HEK293 (cell line): ENCODE measurements at regions not wholly inside any gene's neighbourhood (a gene's known extent, or its start where the extent isn't known, plus 50 kb on each side); places are given as distances from the start of the nearest gene placed in this dataset.
A peak's percentile ranks its signal among the peaks of the same experiment; 100 is the strongest.

ENCODE experiments used
- CTCF ChIA-PET: fragments of 350-600 bp; formaldehyde crosslinking; extraction: SDS; loops from one replicate; lab custom pipeline; 2021; ENCODE audit warnings: antibody characterized with exemption; lab: Yijun Ruan, JAX
- POLR2A ChIA-PET: fragments of 300-600 bp; formaldehyde crosslinking; extraction: SDS; loops from one replicate; lab custom pipeline; 2020; ENCODE audit warnings: antibody characterized with exemption, inconsistent platforms; lab: Yijun Ruan, JAX
- H3K27ac ChIP-seq: fragments of 200-500 bp; sonication (Bioruptor generic); 2 replicates; pipeline ENCODE4 v1.5.1; 2014; ENCODE audit warnings: low read depth, low read length, control low read depth, inconsistent platforms; ENCODE audit errors: extremely low read depth
- H3K36me3 ChIP-seq, 2 experiments: fragments of 200-500 bp in 1 of 2; sonication (Bioruptor generic) in 1 of 2; 1 replicate in 1 of 2; 2 replicates in 1 of 2; pipeline ENCODE4 v1.5.1; 2014 to 2017; ENCODE audit warnings: inconsistent platforms in 2 of 2, low read length in 2 of 2; ENCODE audit not compliant: control insufficient read depth in 2 of 2, insufficient read depth in 1 of 2
- H3K4me1 ChIP-seq: fragments of 200-500 bp; sonication (Bioruptor generic); 2 replicates; pipeline ENCODE4 v1.5.1; 2014; ENCODE audit warnings: mild to moderate bottlenecking, low read length, inconsistent platforms; ENCODE audit not compliant: control insufficient read depth, insufficient read depth
- H3K4me3 ChIP-seq: 2 replicates; pipeline ENCODE4 v1.5.1; 2011; ENCODE audit warnings: low read depth, mild to moderate bottlenecking, control low read depth, low read length, moderate library complexity
- H3K9me3 ChIP-seq: fragments of 200-500 bp; sonication (Bioruptor generic); 2 replicates; pipeline ENCODE4 v1.5.1; 2014; ENCODE audit warnings: low read depth, low read length, inconsistent platforms; ENCODE audit not compliant: control insufficient read depth, insufficient read depth
- HOXC10 ChIP-seq: sonication (generic); formaldehyde crosslinking; IDR thresholded peaks from 2 replicates; pipeline ENCODE4 v1.8.1; 2023; ENCODE audit warnings: mild to moderate bottlenecking, missing genetic modification reagents
- IKZF3 ChIP-seq: fragments of 450-650 bp; IDR thresholded peaks from 2 replicates; pipeline ENCODE4 v1.5.0; 2018; ENCODE audit warnings: missing biosample characterization, mild to moderate bottlenecking, missing genetic modification characterization, moderate library complexity
- MEIS1 ChIP-seq: sonication (generic); formaldehyde crosslinking; IDR thresholded peaks from 2 replicates; pipeline ENCODE4 v1.8.1; 2022; ENCODE audit warnings: missing genetic modification reagents, mild to moderate bottlenecking, borderline replicate concordance
- MYNN ChIP-seq: fragments of 450-650 bp; formaldehyde crosslinking; IDR thresholded peaks from 2 replicates; pipeline ENCODE4 v1.5.1; 2016; ENCODE audit warnings: missing biosample characterization, missing genetic modification characterization, borderline replicate concordance
- TCF7L2 ChIP-seq: IDR thresholded peaks from 2 replicates; pipeline ENCODE4 v1.6.1; 2011; ENCODE audit warnings: low read depth, mild to moderate bottlenecking, inconsistent platforms, low read length, moderate library complexity, borderline replicate concordance
- TRIM28 ChIP-seq: IDR thresholded peaks from 2 replicates; pipeline ENCODE4 v1.6.1; 2011; ENCODE audit warnings: low read length, control low read depth, borderline replicate concordance
- ZBTB17 ChIP-seq: fragments of 450-650 bp; formaldehyde crosslinking; IDR thresholded peaks from 2 replicates; pipeline ENCODE4 v1.5.1; 2016; ENCODE audit warnings: missing biosample characterization, missing genetic modification characterization
- ZEB2 ChIP-seq: fragments of 450-650 bp; formaldehyde crosslinking; IDR thresholded peaks from 2 replicates; pipeline ENCODE4 v1.5.1; 2016; ENCODE audit warnings: missing biosample characterization, missing genetic modification characterization
- ZNF223 ChIP-seq: fragments of 450-650 bp; formaldehyde crosslinking; IDR thresholded peaks from 2 replicates; pipeline ENCODE4 v1.5.1; 2016; ENCODE audit warnings: missing biosample characterization, missing genetic modification characterization
- ZNF394 ChIP-seq: fragments of 450-650 bp; formaldehyde crosslinking; IDR thresholded peaks from 2 replicates; pipeline ENCODE4 v1.5.1; 2016; ENCODE audit warnings: missing biosample characterization, missing genetic modification characterization, mild to moderate bottlenecking, moderate library complexity, borderline replicate concordance
- ZNF571 ChIP-seq: fragments of 450-650 bp; formaldehyde crosslinking; IDR thresholded peaks from 2 replicates; pipeline ENCODE4 v1.5.0; 2017; ENCODE audit warnings: missing biosample characterization, missing genetic modification characterization
- ZNF585B ChIP-seq: fragments of 450-650 bp; formaldehyde crosslinking; IDR thresholded peaks from 2 replicates; pipeline ENCODE4 v1.5.1; 2016; ENCODE audit warnings: missing biosample characterization, missing genetic modification characterization
- ZNF610 ChIP-seq: fragments of 450-650 bp; formaldehyde crosslinking; IDR thresholded peaks from 2 replicates; pipeline ENCODE4 v1.5.1; 2016; ENCODE audit warnings: missing biosample characterization, missing genetic modification characterization, borderline replicate concordance
- ZNF626 ChIP-seq: fragments of 450-650 bp; sonication (Bioruptor Pico); formaldehyde crosslinking; IDR thresholded peaks from 2 replicates; pipeline ENCODE4 v1.5.1; 2018; ENCODE audit warnings: missing biosample characterization, missing genetic modification characterization, inconsistent platforms
- ZNF692 ChIP-seq: fragments of 450-650 bp; formaldehyde crosslinking; IDR thresholded peaks from 2 replicates; pipeline ENCODE4 v1.5.1; 2016; ENCODE audit warnings: missing biosample characterization, missing genetic modification characterization
- ZSCAN5A ChIP-seq: fragments of 450-650 bp; formaldehyde crosslinking; IDR thresholded peaks from 2 replicates; pipeline ENCODE4 v1.5.1; 2016; ENCODE audit warnings: missing biosample characterization, missing genetic modification characterization
- TF ChIP-seq, protein P1 (sequence below): fragments of 450-650 bp; formaldehyde crosslinking; IDR thresholded peaks from 2 replicates; pipeline ENCODE4 v1.5.1; 2016; ENCODE audit warnings: missing biosample characterization, missing genetic modification characterization
- TF ChIP-seq, protein P2 (sequence below): fragments of 450-650 bp; formaldehyde crosslinking; IDR thresholded peaks from 2 replicates; pipeline ENCODE4 v1.5.1; 2016; ENCODE audit warnings: missing biosample characterization, missing genetic modification characterization

GRCh38 chr21:27047658-27048314 is 80.9 kb upstream of the ADAMTS5 start:
- Histone ChIP-seq H3K27ac (peak overlapping the region; percentile 93), H3K4me3 (no peak overlapping the region), H3K36me3 (no peaks in the 10 kb centered on the region), H3K9me3 (no peaks in the 10 kb centered on the region), H3K4me1 (peaks cover 12% of the 10 kb centered on the region)
- ChIA-PET POLR2A (interaction anchor here (1.3 to 2.3 kb wide), 2 partner anchors 81 to 203 kb away, joined by 5 to 8 read pairs; partner anchors contain the start of gene ADAMTS5), CTCF (interaction anchor here (0.6 to 1.1 kb wide), 4 partner anchors 44 to 1698 kb away, joined by 3 to 5 read pairs (median 3); no protein-coding TSS in a partner anchor)
- TF ChIP-seq ZBTB17 (tag by site-specific recombination) (no peak), ZEB2 (no peak), MEIS1 (CRISPR knock-in tag) (peak; percentile 95), TCF7L2 (peak; percentile 75), ZNF571 (no peak), TRIM28 (peak; percentile 67; the same call in 1 of the 2 replicates), ZNF626 (no peak), ZNF223 (tag by site-specific recombination) (no peak), MYNN (tag by site-specific recombination) (no peak), ZNF692 (tag by site-specific recombination) (no peak), ZSCAN5A (tag by site-specific recombination) (no peak), ZNF394 (no peak), ZNF610 (tag by site-specific recombination) (no peak), IKZF3 (tag by site-specific recombination) (no peak), HOXC10 (CRISPR knock-in tag) (no peak), ZNF585B (tag by site-specific recombination) (no peak)
- TF ChIP-seq, protein P1, sequence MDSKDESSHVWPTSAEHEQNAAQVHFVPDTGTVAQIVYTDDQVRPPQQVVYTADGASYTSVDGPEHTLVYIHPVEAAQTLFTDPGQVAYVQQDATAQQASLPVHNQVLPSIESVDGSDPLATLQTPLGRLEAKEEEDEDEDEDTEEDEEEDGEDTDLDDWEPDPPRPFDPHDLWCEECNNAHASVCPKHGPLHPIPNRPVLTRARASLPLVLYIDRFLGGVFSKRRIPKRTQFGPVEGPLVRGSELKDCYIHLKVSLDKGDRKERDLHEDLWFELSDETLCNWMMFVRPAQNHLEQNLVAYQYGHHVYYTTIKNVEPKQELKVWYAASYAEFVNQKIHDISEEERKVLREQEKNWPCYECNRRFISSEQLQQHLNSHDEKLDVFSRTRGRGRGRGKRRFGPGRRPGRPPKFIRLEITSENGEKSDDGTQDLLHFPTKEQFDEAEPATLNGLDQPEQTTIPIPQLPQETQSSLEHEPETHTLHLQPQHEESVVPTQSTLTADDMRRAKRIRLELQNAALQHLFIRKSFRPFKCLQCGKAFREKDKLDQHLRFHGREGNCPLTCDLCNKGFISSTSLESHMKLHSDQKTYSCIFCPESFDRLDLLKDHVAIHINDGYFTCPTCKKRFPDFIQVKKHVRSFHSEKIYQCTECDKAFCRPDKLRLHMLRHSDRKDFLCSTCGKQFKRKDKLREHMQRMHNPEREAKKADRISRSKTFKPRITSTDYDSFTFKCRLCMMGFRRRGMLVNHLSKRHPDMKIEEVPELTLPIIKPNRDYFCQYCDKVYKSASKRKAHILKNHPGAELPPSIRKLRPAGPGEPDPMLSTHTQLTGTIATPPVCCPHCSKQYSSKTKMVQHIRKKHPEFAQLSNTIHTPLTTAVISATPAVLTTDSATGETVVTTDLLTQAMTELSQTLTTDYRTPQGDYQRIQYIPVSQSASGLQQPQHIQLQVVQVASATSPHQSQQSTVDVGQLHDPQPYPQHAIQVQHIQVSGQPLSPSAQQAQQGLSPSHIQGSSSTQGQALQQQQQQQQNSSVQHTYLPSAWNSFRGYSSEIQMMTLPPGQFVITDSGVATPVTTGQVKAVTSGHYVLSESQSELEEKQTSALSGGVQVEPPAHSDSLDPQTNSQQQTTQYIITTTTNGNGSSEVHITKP (tag by site-specific recombination): no peak
- TF ChIP-seq, protein P2, sequence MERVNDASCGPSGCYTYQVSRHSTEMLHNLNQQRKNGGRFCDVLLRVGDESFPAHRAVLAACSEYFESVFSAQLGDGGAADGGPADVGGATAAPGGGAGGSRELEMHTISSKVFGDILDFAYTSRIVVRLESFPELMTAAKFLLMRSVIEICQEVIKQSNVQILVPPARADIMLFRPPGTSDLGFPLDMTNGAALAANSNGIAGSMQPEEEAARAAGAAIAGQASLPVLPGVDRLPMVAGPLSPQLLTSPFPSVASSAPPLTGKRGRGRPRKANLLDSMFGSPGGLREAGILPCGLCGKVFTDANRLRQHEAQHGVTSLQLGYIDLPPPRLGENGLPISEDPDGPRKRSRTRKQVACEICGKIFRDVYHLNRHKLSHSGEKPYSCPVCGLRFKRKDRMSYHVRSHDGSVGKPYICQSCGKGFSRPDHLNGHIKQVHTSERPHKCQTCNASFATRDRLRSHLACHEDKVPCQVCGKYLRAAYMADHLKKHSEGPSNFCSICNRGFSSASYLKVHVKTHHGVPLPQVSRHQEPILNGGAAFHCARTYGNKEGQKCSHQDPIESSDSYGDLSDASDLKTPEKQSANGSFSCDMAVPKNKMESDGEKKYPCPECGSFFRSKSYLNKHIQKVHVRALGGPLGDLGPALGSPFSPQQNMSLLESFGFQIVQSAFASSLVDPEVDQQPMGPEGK: no peak
